GM18520 (cell line): ENCODE measurements at regions not wholly inside any gene's neighbourhood (a gene's known extent, or its start where the extent isn't known, plus 50 kb on each side); places are given as distances from the start of the nearest gene placed in this dataset.
"Not testable (repeated sequence)": the region's sequence is repeated elsewhere in the genome, so short reads cannot be mapped to it uniquely, and the experiment has no call there.

Experiments
- ATAC-seq: cut with Tn5 transposase; IDR thresholded peaks from one replicate; pipeline ENCODE4 v1.9.1; 2021; ENCODE audit not compliant: unreplicated experiment

GRCh38 chr2:37569131-37569823 is 102.2 kb downstream of the CDC42EP3 start:
- no peak for ATAC-seq

GRCh38 chr2:37569986-37570679 is 101.3 kb downstream of the CDC42EP3 start:
- no peak for ATAC-seq

- ATAC-seq = peak; percentile 81
Measured at GRCh38 chr2:37570773-37571586, 100.5 kb downstream of the CDC42EP3 start.

- no peak for ATAC-seq
Measured at GRCh38 chr2:37571587-37572136, 99.8 kb downstream of the CDC42EP3 start.

- ATAC-seq = peak; percentile 36
Measured at GRCh38 chr2:37573451-37574388, 97.7 kb downstream of the CDC42EP3 start.

- no peak for ATAC-seq
Measured at GRCh38 chr2:37575780-37576179, 95.7 kb downstream of the CDC42EP3 start.

- ATAC-seq = not testable (repeated sequence)
Measured at GRCh38 chr2:37576194-37576593, 95.2 kb downstream of the CDC42EP3 start.

- ATAC-seq = no peak
Measured at GRCh38 chr2:37576831-37577230, 94.6 kb downstream of the CDC42EP3 start.

GRCh38 chr2:37579192-37579713 is 92.2 kb downstream of the CDC42EP3 start:
- no peak for ATAC-seq

- not testable (repeated sequence) for ATAC-seq
Measured at GRCh38 chr2:37579949-37580348, 91.5 kb downstream of the CDC42EP3 start.

GRCh38 chr2:37581433-37581832 is 90.0 kb downstream of the CDC42EP3 start:
- no peak for ATAC-seq

- ATAC-seq = no peak
Measured at GRCh38 chr2:37582481-37583220, 88.8 kb downstream of the CDC42EP3 start.

- ATAC-seq = no peak
Measured at GRCh38 chr2:37583402-37583801, 88.0 kb downstream of the CDC42EP3 start.

GRCh38 chr2:37583867-37584266 is 87.6 kb downstream of the CDC42EP3 start:
- ATAC-seq = no peak

- ATAC-seq = no peak
Measured at GRCh38 chr2:37585295-37585908, 86.0 kb downstream of the CDC42EP3 start.

- peak; percentile 30 for ATAC-seq
Measured at GRCh38 chr2:37585982-37586621, 85.3 kb downstream of the CDC42EP3 start.

GRCh38 chr2:37586663-37587317 is 84.7 kb downstream of the CDC42EP3 start:
- no peak for ATAC-seq

GRCh38 chr2:37587817-37588216 is 83.6 kb downstream of the CDC42EP3 start:
- ATAC-seq = no peak
